HG02973 (cell line): ENCODE measurements at regions not wholly inside any gene's neighbourhood (a gene's known extent, or its start where the extent isn't known, plus 50 kb on each side); places are given as distances from the start of the nearest gene placed in this dataset.

Experiments
- ATAC-seq: cut with Tn5 transposase; IDR thresholded peaks from one replicate; pipeline ENCODE4 v1.9.1; 2021; ENCODE audit warnings: moderate library complexity; ENCODE audit not compliant: unreplicated experiment

- ATAC-seq, result no peak
Observed at GRCh38 chr12:67832155-67832554, 157.1 kb upstream of the IFNG-AS1 start.

DNA sequence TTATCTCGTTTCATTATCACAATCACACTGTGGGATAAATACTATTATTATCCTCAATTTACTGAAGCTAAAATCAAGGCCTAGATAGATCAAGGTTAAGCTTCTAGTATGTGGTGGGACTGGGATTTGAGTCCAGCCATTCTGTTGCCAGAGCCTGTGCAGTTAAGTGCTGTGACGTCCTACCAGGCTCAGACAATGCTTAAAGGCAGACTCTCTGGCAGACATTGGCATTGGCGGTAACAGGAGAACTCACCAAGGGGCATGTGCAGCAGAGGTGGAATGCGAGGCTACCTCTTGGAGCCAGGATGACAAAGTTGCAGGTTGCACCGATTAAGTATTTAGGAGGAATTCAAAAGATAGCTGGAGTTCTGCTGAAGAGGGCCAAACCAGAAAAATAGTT, 155.6 kb upstream of the IFNG-AS1 start:
- ATAC-seq, result no peak

DNA sequence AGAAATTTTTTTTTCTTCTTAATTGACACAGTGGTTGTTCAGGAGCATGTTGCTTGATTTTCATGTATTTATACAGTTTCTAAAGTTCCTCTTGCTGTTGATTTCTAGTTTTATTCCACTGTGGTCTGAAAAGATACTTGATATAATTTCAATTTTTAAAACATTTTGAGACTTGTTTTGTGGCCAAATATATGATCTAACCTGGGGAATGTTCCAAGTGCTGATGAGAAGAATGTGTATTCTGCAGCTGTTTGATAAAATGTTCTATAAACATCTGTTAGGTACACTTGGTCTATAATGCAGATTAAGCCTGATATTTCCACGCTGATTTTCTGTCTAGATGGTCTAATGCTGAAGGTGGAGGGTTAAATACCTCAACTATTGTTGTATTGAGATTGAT, 151.4 kb upstream of the IFNG-AS1 start:
- no peak for ATAC-seq

DNA sequence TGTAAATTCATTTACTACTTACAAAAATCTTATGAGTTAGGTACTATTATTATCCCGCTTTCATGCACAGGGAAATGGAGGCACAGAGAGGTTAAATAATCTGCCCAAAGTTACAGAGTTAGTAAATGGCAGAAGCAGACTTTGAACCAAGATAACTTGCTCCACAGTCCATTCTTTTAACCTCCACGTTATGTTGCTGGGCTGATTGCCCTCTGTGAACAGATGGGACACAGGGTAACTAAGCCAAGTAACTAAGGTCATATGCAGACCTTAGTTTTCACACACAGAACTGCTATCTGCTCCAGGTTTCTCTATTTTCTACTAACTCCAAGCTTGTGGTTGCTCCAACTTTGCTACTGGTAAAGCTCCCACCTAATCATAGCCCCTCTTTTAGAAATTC, 147.1 kb upstream of the IFNG-AS1 start:
- no peak for ATAC-seq

DNA sequence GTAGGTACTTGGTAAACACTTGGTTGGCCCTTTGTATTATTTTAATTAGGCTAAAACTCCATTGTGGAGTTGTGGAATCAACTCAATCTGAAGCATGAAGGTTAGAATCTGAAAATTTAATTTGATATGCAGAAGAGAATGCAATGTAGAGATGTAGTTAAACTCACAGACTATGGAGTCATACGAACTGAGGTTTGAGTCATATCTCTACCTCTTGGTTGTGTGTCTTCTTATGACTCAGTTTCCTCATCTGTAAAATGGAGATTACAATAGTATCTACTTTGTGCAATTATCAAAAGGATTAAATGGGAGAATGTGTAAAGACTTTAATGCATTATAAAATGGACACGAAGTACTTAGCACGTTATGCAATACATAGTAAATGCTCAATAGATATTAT, 146.0 kb upstream of the IFNG-AS1 start:
- no peak for ATAC-seq

DNA sequence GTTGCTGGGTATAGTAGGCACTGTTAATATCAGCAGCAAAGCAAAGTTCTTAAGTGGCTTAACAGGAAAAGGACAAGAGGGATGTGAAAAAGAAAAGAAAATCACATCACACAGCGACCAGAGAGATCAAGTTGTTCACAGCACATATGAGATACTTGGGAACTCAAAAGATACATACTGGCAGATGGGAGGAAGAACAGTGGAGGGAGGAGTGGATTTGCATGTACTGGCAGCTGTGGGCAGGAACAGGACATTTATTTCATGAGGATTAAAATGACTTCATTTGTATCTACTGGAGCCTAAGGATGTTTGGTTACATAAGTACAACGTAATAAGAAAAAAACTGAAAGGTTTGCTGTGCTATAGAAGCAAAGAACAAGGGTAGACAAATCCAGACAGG, 136.5 kb upstream of the IFNG-AS1 start:
- no peak for ATAC-seq

DNA sequence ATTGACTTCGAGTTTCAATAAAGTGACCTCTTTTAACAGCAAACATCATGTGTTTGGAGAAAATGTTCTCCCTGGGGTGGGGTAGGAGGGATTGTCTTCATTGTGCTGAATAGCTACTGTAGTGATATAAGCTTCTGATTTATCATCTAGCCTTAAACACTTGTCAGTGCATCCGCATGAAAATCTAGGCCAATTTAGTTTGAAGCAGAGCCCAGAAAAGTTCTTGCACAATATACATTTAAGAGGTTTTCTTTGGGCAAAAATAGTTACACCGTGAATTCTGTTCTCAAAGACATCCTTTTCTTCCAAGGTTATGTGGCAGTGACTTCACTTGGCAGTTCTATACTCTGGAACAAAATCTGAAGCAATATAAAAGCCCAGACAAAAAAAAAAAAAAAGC, 136.0 kb upstream of the IFNG-AS1 start:
- no peak for ATAC-seq

GRCh38 chr12:67854351-67854750, 134.9 kb upstream of the IFNG-AS1 start:
- no peak for ATAC-seq

DNA sequence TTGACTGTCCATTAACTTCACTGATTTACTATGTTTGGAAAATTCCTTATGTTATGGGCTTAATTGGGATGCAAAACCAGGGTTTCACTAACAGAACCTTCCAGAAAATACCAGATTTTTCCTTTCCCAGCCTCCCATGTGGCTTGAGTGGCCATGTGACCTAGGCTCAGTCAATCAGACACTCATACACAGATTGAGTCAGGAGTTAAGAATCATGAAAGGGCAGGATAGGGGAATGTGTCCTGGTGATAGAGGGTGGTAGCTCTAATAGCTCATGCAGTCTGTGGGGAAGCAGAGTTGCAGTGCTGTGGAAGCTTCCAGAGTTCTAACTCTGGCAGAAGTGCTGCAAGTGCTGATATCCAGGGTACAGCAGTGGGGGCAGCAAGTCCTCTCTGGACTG, 134.1 kb upstream of the IFNG-AS1 start:
- no peak for ATAC-seq

DNA sequence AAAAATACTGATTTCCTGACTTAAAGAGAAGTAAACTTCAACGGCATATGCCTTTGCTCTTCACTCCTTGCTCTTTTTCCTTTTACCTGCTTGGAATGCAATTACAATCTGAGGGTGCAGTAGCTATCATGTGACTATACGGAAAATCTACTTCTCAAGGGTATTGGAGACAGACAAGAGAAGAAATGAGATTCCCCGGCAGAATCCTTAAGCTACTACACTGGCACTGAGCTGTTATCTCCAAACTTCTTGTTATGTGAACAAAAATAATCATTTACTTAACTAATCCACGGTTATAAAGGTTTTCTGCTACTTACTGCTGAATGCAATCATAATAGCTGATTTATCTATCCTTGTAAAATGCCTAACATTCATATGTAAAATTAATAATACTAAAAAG, 118.0 kb upstream of the IFNG-AS1 start:
- no peak for ATAC-seq

GRCh38 chr12:67873355-67873754, 115.9 kb upstream of the IFNG-AS1 start:
- no peak for ATAC-seq

GRCh38 chr12:67876305-67876915, 112.8 kb upstream of the IFNG-AS1 start:
- ATAC-seq, result no peak

- no peak for ATAC-seq
Observed at GRCh38 chr12:67877727-67878126, 111.5 kb upstream of the IFNG-AS1 start.

DNA sequence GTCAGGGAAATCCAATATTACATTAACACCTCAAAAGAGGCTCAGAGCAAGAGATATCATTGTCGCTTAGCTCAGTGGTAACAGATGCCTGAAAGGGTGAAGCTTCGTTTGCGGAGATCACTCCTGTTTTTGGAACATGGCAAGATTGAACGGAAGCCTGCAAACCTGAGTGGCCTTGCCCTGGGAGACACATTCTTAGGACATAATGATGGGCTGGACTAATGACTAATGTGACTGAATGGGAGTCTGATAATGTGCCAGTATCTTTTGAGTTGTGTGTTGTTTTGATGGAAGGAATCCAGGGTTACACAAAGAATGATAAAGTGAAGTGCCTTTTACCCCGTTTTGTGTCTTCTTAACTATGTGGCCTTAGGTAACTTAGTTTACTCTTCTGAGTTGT, 109.3 kb upstream of the IFNG-AS1 start:
- no peak for ATAC-seq

GRCh38 chr12:67881565-67881964, 107.7 kb upstream of the IFNG-AS1 start:
- no peak for ATAC-seq

- ATAC-seq, result no peak
Observed at GRCh38 chr12:67884596-67884995, 104.7 kb upstream of the IFNG-AS1 start.

DNA sequence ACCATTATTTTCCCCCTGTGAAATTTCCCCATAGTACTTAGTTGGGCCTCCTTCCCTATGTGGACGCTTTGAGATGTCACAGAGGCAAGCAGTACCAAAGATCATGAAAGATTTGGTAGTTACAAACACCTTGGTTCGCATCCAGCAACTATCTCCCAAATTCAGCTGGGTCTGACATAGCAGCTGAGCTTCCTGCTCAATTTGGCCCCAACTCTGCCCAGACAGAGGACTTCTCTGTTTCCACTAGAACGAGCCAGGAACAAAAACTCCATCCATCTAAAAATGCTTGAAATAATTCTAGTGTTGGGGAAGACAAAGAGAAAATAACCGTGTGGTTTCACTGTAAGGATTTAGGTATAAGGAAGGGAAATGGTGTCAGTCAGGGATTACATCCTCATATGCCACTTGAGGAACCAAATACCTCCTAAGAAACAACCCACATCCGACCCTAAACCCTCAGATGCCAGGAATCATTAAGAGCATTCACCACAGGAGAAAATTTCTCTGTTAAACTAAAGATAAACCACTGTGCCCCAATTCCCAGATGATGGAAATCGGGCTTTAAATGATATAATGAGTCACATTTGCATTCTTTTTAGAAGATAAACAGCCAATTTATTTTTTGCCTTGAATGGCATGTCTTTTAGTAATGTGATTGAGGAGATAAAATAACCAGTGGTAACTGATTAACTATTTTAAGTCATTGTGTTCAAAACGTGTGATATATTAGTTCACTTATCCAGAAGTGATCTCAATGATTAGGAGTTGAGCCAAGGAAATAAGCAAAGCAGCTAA, 103.7 kb upstream of the IFNG-AS1 start:
- no peak for ATAC-seq

DNA sequence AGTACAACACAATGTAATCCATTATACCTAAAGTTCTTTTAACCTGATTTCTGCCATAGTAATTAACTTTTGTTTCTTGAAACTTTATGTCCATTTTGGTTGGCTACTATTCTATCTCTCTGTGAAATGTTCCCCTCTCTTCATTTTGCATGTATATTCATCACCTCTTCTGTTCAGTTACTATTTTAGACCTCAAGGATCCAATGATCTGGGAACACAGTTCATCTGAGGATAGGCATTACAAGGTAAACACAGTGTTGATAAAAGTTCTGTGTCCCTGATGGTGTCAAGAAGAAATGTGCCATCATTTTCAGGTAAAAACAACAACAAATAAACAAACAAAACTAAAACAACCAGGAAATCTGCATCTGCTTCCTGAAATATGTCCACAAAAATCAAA, 102.2 kb upstream of the IFNG-AS1 start:
- no peak for ATAC-seq

DNA sequence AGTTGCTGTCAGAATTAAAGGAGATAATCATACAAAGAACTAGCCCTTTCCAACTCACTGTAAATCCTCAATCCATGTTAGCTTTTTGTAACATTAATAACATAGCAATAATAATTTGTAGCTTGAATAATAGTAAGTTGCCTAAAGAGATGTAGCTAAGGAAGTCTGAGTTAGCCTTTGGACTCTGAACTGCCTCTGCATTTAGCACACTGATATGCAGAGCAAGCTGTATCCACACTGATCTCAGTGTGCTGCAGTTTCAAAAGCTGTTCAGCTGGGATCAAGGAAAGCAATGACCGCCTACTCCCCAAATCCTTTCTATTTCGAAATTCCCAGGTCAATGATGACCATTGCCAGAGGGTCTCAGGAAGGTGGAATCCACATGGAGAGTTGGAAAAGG, 99.3 kb upstream of the IFNG-AS1 start:
- ATAC-seq, result no peak

DNA sequence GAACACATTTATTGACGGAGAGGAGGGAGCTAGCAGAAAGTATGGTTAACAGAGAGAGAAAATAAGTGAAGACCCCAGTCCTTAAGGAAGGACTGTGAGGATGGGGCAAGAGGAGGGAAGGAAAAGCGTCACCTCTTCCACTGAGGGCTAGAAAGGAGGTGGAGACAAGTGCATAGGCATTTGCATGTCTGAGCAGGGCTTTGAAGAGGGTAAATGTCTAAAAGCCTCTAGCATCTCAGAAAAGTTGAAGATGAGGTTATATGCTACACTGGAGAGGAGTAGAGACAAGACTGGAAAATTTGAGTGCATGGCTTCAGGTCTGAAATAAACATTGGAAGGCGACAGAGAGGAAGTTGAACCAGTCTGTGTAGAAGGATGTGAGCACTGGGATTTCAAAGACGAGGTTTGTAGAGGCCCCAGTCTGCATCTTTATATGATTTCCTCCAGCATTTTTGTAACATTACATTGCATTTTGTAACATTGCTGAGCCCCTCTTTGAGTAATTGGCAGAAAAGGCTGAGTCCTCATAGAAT, 98.5 kb upstream of the IFNG-AS1 start:
- ATAC-seq, result no peak

DNA sequence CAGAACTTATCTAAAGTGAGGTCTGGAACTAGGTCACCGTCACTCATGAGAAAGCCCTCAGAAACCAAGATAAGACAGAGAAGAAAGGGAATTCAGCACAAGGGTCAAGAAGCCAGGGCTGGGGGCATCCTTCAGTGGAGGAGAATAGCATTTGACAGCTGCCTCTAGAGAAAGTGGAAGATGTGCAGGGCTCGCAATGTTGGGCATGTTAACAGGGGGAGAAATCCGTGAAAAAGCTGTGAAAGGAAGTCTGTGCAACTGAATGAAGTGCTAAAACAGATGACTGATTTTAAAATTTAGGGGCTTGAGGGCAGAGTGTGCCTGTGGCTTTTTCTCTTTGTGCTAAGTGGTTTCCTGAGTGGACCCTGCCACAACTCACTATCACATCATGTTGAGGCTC, 97.7 kb upstream of the IFNG-AS1 start:
- no peak for ATAC-seq

- ATAC-seq, result no peak
Observed at GRCh38 chr12:67892259-67893021, 96.8 kb upstream of the IFNG-AS1 start.
